ENCODE measurements at regions not wholly inside any gene's neighbourhood (a gene's known extent, or its start where the extent isn't known, plus 50 kb on each side); places are given as distances from the start of the nearest gene placed in this dataset.

DNA sequence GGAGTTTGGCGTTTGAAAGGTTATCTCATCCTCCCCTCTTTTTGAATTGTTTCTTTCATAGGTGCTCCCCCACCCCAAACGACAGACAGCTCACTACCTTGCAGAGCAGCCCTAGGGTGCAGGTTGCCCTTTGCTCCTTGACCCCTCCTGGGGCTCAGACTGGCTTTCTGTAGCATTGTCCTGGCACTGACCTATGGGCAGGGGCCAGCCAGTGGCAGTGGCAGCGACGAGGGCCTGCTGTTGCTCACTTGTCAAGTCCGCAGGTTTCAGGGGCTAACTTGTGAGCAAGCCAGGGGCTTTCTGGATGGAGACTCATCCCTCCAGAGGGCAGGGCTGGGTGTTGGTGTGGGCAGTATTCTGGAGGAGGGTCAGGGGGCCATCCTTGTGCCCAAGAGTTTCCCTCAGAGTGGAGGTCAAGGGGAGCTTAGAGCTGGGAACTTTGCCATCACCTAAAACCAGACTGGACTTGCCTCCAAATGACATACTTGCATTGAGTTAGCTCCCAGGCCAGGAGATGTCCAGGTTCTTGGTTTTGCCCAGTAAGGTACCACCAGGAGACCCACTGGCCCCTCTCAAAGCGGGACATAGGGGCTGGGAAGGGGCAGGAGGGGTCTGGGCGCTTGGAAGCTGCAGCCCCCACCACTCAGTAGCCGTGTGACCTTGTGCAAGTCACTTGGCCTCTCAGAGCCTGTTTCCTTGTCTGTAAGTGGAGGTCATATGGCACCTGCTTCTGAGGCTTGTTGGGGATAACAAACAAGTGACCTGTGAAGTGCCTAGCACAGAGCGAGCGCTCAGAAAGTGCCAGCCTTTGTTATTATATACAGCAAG is 53.5 kb upstream of the CDKN2AIPNL start:
- H3K9ac ChIP-seq (ENCODE audit: control insufficient read depth, insufficient read depth, low read length): peak overlapping the region; percentile 94
- H3K36me3 ChIP-seq (ENCODE audit: control insufficient read depth in 2 of 2, insufficient read depth in 2 of 2, low read length in 1 of 2): no peaks in the 10 kb centered on the region
- peak overlapping the region; percentile 82 for H3K27ac ChIP-seq (ENCODE audit: control insufficient read depth, insufficient read depth)
- CTCF ChIA-PET: interaction anchor here (1.0 to 3.5 kb wide), 9 partner anchors 13 to 122 kb away, joined by 3 to 17 read pairs (median 6); partner anchors contain the start of gene CDKN2AIPNL
- no peaks in the 10 kb centered on the region for H3K9me3 ChIP-seq (replicated peaks; ENCODE audit: control insufficient read depth, insufficient read depth, low read length)
- H3K4me1 ChIP-seq (ENCODE audit: control insufficient read depth, insufficient read depth, low read length): peaks cover 11% of the 10 kb centered on the region
- H2AFZ ChIP-seq (ENCODE audit: control insufficient read depth, low read depth, low read length): peak overlapping the region; percentile 89
- intact Hi-C loops (cut with micrococcal nuclease; ENCODE audit: unreplicated experiment): loop anchor here (5.0 kb wide), 1 partner anchor 62 kb away; the partner anchor contains the start of gene JADE2
- 37% methylated on average over 10 of the region's 10 CpGs for WGBS (ENCODE audit: insufficient coverage, insufficient replicate concordance, low lambda C conversion rate, missing lambda C conversion rate)
- SMC1A ChIA-PET (ENCODE audit: uncharacterized antibody, unreplicated experiment): interaction anchor here (0.9 to 4.4 kb wide), 13 partner anchors 12 to 161 kb away, joined by 3 to 20 read pairs (median 4); partner anchors contain the start of gene CDKN2AIPNL
- FAIRE-seq (peak; percentile 89), ATAC-seq (peak; percentile 72), DNase-seq (ENCODE audit: low read depth, low spot score) (no peak)
- in situ Hi-C loops (cut with MboI): no loop called here
- peak overlapping the region; percentile 96 for H3K4me2 ChIP-seq (ENCODE audit: control insufficient read depth, insufficient read depth)
- POLR2A ChIA-PET: interaction anchor here (0.7 to 3.1 kb wide), 20 partner anchors 10 to 247 kb away, joined by 3 to 14 read pairs (median 4); partner anchors contain the start of genes JADE2 and PPP2CA
- RAD21 ChIA-PET (ENCODE audit: unreplicated experiment): interaction anchor here (0.7 to 3.1 kb wide), 14 partner anchors 18 to 240 kb away, joined by 3 to 20 read pairs (median 6); partner anchors contain the start of genes CDKN2AIPNL, JADE2 and PPP2CA
- H3K79me2 ChIP-seq (ENCODE audit: control insufficient read depth, insufficient read depth, low read length): no peaks in the 10 kb centered on the region
- no peaks in the 10 kb centered on the region for H3K27me3 ChIP-seq (replicated peaks in 1 of 2; ENCODE audit: control insufficient read depth in 2 of 2, insufficient read depth in 2 of 2, low read length in 1 of 2)
- BruUV-seq (replicated peaks): no TSS peak
- H3K4me3 ChIP-seq: peak overlapping the region; percentile 99; the same call in 1 of the 2 replicates
- no peaks in the 10 kb centered on the region for H4K20me1 ChIP-seq (ENCODE audit: control insufficient read depth, insufficient read depth)
- TF ChIP-seq KAT2A (conservative IDR thresholded peaks at IDR 0.05; ENCODE audit: control insufficient read depth, low read depth, low read length) (no peak), TCF7 (IDR thresholded peaks at IDR 0.05; ENCODE audit: borderline replicate concordance) (no peak), MEF2B (IDR thresholded peaks at IDR 0.05; ENCODE audit: partially characterized antibody, poor library complexity, severe bottlenecking) (no peak), POLR2AphosphoS2 (IDR thresholded peaks at IDR 0.05; ENCODE audit: low read depth, low read length) (no peak), RAD51 (IDR thresholded peaks at IDR 0.05) (no peak), YBX1 (IDR thresholded peaks at IDR 0.05) (no peak), SMAD1 (IDR thresholded peaks at IDR 0.05; ENCODE audit: low read depth, partially characterized antibody) (no peak), FOS (IDR thresholded peaks at IDR 0.05; ENCODE audit: borderline replicate concordance, extremely low read depth, insufficient read length) (no peak), NR2F1 (conservative IDR thresholded peaks at IDR 0.05) (peak; percentile 61), NR2C1 (IDR thresholded peaks at IDR 0.05) (no peak), CREB1 (IDR thresholded peaks at IDR 0.05; ENCODE audit: low read depth) (no peak), MYB (IDR thresholded peaks at IDR 0.05; ENCODE audit: borderline replicate concordance, low read depth, low read length) (no peak)
- TF ChIP-seq, protein P1, sequence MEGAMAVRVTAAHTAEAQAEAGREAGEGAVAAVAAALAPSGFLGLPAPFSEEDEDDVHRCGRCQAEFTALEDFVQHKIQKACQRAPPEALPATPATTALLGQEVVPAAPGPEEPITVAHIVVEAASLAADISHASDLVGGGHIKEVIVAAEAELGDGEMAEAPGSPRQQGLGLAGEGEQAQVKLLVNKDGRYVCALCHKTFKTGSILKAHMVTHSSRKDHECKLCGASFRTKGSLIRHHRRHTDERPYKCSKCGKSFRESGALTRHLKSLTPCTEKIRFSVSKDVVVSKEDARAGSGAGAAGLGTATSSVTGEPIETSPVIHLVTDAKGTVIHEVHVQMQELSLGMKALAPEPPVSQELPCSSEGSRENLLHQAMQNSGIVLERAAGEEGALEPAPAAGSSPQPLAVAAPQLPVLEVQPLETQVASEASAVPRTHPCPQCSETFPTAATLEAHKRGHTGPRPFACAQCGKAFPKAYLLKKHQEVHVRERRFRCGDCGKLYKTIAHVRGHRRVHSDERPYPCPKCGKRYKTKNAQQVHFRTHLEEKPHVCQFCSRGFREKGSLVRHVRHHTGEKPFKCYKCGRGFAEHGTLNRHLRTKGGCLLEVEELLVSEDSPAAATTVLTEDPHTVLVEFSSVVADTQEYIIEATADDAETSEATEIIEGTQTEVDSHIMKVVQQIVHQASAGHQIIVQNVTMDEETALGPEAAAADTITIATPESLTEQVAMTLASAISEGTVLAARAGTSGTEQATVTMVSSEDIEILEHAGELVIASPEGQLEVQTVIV (IDR thresholded peaks at IDR 0.05; ENCODE audit: borderline replicate concordance, partially characterized antibody): no peak
- TF ChIP-seq, protein P2, sequence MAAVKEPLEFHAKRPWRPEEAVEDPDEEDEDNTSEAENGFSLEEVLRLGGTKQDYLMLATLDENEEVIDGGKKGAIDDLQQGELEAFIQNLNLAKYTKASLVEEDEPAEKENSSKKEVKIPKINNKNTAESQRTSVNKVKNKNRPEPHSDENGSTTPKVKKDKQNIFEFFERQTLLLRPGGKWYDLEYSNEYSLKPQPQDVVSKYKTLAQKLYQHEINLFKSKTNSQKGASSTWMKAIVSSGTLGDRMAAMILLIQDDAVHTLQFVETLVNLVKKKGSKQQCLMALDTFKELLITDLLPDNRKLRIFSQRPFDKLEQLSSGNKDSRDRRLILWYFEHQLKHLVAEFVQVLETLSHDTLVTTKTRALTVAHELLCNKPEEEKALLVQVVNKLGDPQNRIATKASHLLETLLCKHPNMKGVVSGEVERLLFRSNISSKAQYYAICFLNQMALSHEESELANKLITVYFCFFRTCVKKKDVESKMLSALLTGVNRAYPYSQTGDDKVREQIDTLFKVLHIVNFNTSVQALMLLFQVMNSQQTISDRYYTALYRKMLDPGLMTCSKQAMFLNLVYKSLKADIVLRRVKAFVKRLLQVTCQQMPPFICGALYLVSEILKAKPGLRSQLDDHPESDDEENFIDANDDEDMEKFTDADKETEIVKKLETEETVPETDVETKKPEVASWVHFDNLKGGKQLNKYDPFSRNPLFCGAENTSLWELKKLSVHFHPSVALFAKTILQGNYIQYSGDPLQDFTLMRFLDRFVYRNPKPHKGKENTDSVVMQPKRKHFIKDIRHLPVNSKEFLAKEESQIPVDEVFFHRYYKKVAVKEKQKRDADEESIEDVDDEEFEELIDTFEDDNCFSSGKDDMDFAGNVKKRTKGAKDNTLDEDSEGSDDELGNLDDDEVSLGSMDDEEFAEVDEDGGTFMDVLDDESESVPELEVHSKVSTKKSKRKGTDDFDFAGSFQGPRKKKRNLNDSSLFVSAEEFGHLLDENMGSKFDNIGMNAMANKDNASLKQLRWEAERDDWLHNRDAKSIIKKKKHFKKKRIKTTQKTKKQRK (IDR thresholded peaks at IDR 0.05; ENCODE audit: low read depth, low read length): no peak
- TF ChIP-seq, protein P3, sequence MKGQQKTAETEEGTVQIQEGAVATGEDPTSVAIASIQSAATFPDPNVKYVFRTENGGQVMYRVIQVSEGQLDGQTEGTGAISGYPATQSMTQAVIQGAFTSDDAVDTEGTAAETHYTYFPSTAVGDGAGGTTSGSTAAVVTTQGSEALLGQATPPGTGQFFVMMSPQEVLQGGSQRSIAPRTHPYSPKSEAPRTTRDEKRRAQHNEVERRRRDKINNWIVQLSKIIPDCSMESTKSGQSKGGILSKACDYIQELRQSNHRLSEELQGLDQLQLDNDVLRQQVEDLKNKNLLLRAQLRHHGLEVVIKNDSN (IDR thresholded peaks at IDR 0.05; ENCODE audit: borderline replicate concordance, extremely low read length, insufficient read depth, low read depth, low read length): no peak

Data from GM12878 (cell line).